D341Med (cell line): ENCODE measurements at regions not wholly inside any gene's neighbourhood (a gene's known extent, or its start where the extent isn't known, plus 50 kb on each side); places are given as distances from the start of the nearest gene placed in this dataset.

Experiments
- DNase-seq: peaks from one replicate; pipeline ENCODE4 v3.0.0; 2012; ENCODE audit warnings: low spot score

DNA sequence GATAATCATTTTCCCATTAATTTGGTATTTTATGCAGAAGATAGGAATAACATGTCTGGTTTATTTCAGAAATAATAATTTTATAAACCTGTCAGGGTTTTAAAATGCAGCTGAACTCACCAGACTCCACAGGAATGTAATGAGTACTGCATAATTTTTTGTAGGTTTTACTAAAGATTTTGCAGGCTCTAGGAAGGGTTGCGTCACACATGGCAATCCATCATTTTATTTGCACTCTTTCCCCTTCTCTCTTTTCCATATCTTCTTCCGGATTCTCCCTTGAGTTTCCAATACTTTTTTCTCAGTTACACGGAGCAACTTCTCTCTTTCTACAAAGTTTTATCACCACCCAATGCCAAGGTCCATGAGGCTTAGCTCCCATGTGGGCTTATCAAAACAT, 234.7 kb downstream of the NFKBIZ start:
- no peak for DNase-seq

DNA sequence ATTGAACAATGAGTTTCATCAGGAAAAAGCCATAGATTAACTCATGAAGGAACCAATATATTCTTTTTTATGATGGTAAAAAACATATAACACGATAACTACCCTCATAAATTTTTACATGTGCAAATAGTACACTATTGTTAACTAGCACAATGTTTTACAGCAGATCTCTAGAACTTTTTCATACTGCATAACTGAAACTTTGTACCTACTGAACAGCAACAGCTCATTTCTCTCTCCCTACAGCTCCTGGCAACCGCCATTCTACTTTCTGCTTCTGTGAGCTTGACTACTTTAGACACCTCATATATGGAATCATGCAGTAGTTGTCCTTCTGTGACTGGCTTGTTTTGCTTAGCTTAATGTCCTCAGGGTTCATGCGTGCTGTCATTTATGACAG, 235.4 kb downstream of the NFKBIZ start:
- no peak for DNase-seq

GRCh38 chr3:102085431-102086176, 236.3 kb downstream of the NFKBIZ start:
- no peak for DNase-seq

DNA sequence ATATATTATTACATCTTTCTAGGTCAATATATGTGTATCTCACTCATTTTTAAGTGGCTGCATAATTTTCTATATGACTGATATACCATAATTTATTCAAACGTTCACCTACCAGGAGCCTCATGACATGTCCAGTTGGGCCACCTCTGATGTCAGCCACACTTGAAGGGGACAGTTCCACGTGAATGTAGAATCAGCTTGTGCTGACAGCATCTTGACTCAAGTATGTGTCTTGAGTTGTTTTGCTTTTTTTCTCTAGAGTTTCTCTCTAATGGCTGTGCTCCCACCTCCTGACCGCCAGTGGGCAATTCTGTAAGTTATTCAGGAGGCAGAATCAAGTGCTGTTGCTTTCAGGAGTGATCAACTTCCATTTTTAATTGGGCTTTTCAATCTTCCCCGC, 237.9 kb downstream of the NFKBIZ start:
- DNase-seq = no peak

GRCh38 chr3:102089239-102089638, 239.9 kb downstream of the NFKBIZ start:
- no peak for DNase-seq

DNA sequence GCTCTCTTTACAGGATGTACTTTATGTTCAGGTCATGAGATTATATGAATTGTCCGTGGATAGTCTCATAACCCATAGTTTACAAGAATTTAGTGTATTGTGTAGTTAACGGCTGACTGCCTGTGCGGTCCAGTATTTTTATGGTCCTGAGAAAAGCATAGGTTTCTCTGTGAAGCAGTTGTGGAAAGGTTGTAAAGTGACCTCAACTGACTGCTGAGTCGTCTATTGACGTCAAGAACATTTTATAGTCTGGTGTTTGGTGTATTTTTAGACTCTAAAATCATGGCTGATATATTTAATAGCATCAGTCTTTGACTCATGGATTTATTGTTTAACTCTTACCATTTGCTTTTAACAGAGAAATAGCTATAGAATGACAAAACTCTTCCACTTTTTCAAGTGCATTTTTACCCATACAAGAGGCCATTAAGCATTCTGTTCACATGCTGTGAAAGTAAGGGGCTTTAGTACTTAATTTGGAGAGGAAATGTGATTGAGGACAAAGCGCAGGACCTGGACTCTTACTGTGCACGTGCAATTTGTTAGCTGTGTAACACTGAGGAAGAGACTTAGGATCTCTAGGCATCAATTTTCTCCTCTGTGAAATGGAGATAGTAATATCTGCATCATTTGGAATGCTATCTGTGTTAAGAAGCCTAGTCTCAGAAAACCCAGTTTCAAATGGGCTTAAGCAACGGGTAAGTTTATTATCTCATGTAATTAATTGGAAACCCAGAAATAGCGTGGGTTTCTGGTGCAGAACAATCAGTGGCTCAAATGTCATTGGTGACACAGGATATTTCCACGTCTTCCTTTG, 240.8 kb downstream of the NFKBIZ start:
- no peak for DNase-seq

DNA sequence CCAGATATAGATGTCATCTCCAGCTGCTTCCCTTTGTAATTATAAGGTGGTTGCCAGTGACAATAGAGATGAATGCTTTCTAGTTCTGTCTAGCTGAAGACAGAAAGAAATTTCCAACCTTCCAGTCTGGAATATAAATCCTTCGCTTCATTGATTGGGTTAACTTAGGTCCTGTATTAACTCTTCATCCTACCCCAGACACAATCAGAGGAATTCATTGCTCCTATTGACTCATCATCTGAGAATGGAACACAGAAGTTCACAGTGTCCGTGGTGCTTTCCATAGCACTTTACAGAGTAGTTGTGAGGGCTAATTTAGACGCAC, 241.4 kb downstream of the NFKBIZ start:
- no peak for DNase-seq

DNA sequence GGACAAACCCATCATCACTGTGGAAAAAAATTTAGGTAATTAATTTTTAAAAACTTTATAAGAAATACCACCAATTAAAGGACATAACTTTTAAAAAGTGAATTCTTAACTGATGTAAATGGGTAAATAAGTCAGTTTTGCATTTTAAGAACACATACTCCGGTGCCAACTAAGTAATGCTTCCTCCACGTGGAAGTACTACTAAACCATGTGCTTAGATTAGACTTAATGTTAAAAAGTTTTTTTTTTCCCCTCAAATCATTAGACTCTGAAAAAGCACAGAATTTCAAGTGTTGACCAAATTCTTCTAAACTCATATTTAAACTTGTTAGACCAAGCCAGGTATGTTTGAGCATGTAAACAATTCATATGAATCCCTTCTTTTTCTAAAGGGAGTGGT, 242.0 kb downstream of the NFKBIZ start:
- no peak for DNase-seq

GRCh38 chr3:102092617-102093466, 243.5 kb downstream of the NFKBIZ start:
- DNase-seq = no peak

DNA sequence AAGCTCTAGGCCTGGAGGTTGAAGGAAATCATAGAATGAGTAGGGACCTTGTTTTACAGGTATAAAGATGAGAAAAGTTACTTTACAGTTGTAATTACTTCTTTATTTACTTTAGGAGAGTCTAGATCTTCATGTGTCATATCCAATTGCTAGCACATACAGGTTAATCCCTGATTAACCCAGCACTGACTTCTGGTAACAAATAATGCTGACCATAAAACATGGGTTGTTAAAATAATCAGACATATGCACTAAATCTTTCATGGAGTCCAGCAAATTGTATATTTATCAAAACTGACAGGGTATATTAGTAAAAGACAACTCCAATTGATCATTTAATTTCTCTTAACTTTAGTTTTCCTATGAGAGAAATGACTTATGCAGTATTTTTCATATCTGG, 245.2 kb downstream of the NFKBIZ start:
- DNase-seq = no peak

DNA sequence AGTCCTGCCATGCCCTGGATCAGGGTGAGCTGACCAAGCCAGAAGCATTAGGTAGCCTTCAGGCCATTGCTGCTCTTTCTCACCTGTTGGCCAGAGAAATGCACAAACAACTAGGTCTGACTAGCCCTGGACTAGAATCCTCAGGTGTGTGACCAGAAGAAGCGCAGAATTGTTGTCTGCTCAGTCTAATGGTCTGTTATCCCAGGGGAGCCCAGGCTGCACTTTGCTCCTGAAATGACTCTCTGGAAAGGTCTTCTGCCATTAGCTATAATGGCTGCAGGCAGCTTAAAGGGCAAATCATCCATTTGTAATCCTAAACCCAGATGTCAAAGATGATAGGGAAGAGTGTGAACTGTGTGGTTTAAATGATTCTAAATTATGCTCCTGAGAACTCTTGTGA, 246.1 kb downstream of the NFKBIZ start:
- DNase-seq = no peak

DNA sequence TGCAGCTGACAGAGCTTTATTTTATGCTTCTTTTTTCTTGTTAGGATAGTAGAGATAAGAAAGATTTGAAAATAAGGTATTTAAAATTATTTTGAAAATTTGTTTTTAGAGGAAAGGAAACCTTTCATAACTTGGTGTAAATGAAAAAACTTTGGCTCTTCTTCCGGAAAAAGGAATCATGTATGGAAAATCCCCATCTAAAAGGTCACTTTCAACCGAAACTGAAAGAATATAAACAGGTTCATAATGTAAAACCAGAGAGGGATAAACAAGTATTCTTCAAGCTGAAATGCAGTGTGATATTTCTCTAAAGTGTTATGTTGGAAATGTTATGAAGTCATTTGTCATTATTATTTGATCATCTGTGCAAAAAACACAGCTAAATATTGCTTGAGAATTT, 246.8 kb downstream of the NFKBIZ start:
- no peak for DNase-seq

DNA sequence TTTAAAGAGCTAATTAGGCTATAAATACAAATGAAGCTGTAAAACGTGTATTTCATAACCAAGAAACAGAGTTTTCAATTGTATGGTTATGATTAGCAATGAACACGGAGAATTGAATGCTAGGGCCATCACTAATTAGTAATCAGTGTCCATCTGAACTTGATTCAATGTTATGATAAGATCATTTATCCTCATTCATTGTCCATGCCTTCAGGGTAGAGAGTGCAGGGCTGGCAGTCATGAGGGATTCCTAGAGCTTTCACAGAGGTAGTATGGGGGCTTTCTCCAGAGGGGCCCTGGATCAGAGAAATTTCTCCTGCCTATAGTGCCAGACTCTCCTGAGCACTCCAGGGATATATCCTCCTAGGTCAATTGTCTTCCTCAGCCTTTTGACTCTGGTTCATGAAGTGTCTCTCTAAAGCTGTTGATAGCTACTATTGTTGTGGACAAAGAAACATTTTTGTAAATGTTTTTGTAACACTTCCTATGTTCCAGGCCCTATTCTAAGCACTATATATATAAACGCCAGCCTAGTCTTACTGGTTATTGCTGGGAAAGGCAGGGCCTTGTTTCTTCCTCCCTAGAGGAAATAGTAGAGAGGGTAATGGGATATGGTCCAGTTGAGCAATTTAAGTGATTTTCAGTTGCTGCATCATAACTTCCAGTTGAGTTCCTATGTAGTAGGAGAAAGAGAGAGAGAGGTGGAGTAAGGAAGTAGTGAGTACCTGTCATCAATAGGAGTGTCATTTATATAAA, 249.0 kb downstream of the NFKBIZ start:
- no peak for DNase-seq

GRCh38 chr3:102099913-102100312, 250.6 kb downstream of the NFKBIZ start:
- DNase-seq = no peak

DNA sequence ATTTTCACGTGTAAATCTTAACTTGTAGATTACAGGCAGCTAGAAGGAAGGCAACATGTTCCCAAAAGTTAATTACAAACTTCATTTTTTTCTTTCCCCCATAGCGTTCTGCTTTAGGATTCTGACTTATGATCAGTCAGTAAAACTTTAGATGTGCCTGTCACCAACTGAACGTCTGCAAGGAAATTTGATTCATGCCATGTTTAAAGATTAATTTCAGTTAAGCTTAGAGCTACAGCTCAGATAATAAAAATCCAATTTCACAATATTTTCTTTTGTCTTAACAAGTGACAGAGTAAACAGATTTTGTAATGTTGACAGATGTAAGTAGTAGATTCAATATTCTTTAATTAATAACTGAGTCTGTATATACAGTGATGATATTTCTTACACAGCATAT, 253.1 kb downstream of the NFKBIZ start:
- DNase-seq = no peak

DNA sequence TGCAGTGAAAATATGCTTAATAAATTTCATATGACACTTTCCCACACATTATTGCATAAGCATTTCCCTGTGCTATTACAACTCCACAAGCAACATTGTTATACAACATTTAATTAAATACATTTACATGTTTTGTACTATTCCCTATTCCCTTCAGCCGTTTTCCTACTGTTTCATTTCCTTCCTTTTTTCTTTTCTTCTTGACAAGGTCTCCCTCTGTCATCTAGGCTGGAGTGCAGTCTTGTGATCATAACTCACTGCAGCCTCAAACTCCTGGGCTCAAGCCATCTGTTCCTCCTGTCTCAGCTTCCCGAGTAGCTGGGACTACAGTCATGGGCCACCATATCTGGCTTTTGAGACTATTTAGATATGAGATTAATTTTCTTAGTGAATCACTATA, 254.7 kb downstream of the NFKBIZ start:
- no peak for DNase-seq

GRCh38 chr3:102105193-102105592, 255.9 kb downstream of the NFKBIZ start:
- DNase-seq = no peak

DNA sequence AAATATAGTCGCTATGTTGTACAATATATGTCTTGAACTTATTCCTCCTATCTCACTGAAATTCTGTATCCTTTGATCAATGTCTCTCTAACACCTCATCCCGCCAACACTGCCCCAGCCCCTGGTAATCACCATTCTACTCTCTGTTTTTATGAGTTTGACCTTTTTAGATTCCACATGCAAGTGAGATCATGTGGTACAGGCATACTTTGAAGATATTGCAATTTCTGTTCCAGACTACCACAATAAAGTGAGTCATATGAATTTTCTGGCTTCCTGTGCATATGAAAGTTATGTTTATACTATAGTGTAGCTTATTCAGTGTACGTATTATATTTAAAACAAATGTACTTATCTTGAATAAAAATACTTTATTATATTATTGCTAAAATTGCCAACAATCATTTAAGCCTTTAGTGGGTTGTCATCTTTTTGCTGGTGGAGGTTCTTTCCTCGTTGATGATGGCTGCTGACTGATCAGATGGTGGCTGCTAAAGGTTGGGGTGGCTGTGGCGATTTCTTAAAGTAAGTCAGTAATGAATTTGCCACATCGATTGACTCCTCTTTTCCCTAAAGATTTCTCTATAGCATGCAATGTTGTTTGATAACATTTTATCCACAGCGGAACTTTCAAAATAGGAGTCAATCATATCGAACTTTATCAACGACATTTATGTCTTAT, 257.2 kb downstream of the NFKBIZ start:
- DNase-seq = no peak

DNA sequence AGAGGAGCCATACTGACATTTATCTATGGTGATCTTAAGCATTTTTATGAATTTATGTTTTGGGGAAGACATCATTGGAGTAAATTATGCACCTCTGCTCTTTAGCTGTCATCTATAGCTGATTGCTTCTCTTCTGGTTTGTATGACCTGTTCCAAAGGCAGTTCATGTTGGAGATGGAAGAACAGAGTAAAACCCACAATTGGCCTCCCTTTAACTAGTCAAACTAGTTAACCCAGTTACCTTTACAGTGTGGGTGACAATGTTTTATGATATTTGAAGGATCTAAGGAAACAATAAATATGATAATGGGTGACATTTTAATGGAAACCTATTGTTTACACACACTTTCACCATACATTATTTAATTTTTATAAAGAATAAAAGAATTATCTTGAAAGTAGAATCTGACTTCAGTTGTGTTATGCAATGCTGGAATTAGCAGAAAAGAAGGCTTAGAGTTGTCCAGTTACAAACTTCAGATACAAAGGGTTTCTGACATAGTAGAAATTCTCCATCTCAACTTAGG, 263.5 kb downstream of the NFKBIZ start:
- no peak for DNase-seq

- no peak for DNase-seq
Observed at GRCh38 chr3:102113421-102114041, 264.2 kb downstream of the NFKBIZ start.
